ENCODE measurements at regions not wholly inside any gene's neighbourhood (a gene's known extent, or its start where the extent isn't known, plus 50 kb on each side); places are given as distances from the start of the nearest gene placed in this dataset.

DNA sequence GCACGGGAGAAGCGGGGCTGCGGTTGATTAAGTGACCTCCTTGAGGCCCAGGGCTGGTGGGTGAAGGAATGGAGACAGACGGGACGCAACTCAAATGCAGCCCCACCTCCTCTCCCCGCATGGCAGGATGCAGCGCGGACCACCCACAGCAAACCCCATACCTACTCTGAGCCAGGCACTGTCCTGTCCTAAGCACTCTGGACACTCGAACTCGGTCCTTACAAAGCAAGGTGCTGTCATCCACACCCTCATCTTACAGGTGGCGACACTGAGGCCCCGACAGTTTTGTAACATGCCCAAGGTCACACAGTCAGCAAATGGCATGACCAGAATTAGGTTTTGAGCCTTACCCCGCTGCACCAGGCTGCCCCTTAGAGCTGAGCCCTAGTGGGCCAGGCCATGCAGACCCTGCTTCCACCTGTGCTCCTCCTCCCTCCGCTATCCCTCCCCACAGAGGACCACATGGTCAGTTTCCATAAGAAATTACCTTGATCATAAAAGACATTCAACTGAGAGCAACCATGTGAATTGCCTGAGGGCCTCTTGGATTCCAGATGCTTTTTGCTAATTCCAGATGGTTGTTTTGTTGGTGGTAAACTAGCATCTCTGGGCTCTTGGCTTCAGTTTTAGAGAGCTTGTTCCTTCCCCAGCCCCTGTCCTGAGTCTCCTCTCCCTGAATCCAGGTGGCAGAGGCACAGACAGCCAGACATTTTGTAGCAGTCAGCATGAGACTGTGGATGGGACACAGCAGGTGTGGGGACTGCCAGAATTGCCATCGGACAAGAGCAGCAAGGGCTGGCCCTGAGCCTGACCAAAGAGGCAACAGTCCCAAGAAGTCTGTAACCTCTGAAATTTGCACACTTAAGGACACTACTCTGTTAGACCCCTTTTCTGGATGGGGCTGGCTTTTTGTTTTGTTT, 171.9 kb upstream of the PMEPA1 start:
- TF ChIP-seq TCF12 (IDR thresholded peaks at IDR 0.05; ENCODE audit: low read depth, low read length) = no peak
- TF ChIP-seq, protein P1, sequence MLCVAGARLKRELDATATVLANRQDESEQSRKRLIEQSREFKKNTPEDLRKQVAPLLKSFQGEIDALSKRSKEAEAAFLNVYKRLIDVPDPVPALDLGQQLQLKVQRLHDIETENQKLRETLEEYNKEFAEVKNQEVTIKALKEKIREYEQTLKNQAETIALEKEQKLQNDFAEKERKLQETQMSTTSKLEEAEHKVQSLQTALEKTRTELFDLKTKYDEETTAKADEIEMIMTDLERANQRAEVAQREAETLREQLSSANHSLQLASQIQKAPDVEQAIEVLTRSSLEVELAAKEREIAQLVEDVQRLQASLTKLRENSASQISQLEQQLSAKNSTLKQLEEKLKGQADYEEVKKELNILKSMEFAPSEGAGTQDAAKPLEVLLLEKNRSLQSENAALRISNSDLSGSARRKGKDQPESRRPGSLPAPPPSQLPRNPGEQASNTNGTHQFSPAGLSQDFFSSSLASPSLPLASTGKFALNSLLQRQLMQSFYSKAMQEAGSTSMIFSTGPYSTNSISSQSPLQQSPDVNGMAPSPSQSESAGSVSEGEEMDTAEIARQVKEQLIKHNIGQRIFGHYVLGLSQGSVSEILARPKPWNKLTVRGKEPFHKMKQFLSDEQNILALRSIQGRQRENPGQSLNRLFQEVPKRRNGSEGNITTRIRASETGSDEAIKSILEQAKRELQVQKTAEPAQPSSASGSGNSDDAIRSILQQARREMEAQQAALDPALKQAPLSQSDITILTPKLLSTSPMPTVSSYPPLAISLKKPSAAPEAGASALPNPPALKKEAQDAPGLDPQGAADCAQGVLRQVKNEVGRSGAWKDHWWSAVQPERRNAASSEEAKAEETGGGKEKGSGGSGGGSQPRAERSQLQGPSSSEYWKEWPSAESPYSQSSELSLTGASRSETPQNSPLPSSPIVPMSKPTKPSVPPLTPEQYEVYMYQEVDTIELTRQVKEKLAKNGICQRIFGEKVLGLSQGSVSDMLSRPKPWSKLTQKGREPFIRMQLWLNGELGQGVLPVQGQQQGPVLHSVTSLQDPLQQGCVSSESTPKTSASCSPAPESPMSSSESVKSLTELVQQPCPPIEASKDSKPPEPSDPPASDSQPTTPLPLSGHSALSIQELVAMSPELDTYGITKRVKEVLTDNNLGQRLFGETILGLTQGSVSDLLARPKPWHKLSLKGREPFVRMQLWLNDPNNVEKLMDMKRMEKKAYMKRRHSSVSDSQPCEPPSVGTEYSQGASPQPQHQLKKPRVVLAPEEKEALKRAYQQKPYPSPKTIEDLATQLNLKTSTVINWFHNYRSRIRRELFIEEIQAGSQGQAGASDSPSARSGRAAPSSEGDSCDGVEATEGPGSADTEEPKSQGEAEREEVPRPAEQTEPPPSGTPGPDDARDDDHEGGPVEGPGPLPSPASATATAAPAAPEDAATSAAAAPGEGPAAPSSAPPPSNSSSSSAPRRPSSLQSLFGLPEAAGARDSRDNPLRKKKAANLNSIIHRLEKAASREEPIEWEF (IDR thresholded peaks at IDR 0.05; ENCODE audit: insufficient replicate concordance, low read depth, low read length) = no peak
- TF ChIP-seq FOXK2 (IDR thresholded peaks at IDR 0.05) = no peak
- no peak for TF ChIP-seq ASH2L (IDR thresholded peaks at IDR 0.05; ENCODE audit: borderline replicate concordance, low read depth)
- TF ChIP-seq, protein P2, sequence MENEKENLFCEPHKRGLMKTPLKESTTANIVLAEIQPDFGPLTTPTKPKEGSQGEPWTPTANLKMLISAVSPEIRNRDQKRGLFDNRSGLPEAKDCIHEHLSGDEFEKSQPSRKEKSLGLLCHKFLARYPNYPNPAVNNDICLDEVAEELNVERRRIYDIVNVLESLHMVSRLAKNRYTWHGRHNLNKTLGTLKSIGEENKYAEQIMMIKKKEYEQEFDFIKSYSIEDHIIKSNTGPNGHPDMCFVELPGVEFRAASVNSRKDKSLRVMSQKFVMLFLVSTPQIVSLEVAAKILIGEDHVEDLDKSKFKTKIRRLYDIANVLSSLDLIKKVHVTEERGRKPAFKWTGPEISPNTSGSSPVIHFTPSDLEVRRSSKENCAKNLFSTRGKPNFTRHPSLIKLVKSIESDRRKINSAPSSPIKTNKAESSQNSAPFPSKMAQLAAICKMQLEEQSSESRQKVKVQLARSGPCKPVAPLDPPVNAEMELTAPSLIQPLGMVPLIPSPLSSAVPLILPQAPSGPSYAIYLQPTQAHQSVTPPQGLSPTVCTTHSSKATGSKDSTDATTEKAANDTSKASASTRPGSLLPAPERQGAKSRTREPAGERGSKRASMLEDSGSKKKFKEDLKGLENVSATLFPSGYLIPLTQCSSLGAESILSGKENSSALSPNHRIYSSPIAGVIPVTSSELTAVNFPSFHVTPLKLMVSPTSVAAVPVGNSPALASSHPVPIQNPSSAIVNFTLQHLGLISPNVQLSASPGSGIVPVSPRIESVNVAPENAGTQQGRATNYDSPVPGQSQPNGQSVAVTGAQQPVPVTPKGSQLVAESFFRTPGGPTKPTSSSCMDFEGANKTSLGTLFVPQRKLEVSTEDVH (IDR thresholded peaks at IDR 0.05; ENCODE audit: low read depth, partially characterized antibody) = no peak
- TF ChIP-seq, protein P3, sequence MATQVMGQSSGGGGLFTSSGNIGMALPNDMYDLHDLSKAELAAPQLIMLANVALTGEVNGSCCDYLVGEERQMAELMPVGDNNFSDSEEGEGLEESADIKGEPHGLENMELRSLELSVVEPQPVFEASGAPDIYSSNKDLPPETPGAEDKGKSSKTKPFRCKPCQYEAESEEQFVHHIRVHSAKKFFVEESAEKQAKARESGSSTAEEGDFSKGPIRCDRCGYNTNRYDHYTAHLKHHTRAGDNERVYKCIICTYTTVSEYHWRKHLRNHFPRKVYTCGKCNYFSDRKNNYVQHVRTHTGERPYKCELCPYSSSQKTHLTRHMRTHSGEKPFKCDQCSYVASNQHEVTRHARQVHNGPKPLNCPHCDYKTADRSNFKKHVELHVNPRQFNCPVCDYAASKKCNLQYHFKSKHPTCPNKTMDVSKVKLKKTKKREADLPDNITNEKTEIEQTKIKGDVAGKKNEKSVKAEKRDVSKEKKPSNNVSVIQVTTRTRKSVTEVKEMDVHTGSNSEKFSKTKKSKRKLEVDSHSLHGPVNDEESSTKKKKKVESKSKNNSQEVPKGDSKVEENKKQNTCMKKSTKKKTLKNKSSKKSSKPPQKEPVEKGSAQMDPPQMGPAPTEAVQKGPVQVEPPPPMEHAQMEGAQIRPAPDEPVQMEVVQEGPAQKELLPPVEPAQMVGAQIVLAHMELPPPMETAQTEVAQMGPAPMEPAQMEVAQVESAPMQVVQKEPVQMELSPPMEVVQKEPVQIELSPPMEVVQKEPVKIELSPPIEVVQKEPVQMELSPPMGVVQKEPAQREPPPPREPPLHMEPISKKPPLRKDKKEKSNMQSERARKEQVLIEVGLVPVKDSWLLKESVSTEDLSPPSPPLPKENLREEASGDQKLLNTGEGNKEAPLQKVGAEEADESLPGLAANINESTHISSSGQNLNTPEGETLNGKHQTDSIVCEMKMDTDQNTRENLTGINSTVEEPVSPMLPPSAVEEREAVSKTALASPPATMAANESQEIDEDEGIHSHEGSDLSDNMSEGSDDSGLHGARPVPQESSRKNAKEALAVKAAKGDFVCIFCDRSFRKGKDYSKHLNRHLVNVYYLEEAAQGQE (IDR thresholded peaks at IDR 0.05; ENCODE audit: low read depth, low read length) = no peak
- no peak for TF ChIP-seq CTCF (IDR thresholded peaks at IDR 0.05 in 2 of 3, conservative IDR thresholded peaks at IDR 0.05 in 1 of 3; ENCODE audit: control insufficient read depth in 2 of 3, extremely low read depth in 1 of 3, insufficient read depth in 1 of 3, low read depth in 3 of 3, low read length in 3 of 3)
- TF ChIP-seq EZH2 (IDR thresholded peaks at IDR 0.05; ENCODE audit: borderline replicate concordance, control insufficient read depth, low read depth, low read length) = no peak
- no peak for TF ChIP-seq BRCA1 (IDR thresholded peaks at IDR 0.05; ENCODE audit: low read depth, low read length)
- TF ChIP-seq SMC3 (IDR thresholded peaks at IDR 0.05; ENCODE audit: borderline replicate concordance, low read length) = no peak
- TF ChIP-seq POLR2A (IDR thresholded peaks at IDR 0.05; ENCODE audit: low read depth, low read length) = no peak
- TF ChIP-seq, protein P4, sequence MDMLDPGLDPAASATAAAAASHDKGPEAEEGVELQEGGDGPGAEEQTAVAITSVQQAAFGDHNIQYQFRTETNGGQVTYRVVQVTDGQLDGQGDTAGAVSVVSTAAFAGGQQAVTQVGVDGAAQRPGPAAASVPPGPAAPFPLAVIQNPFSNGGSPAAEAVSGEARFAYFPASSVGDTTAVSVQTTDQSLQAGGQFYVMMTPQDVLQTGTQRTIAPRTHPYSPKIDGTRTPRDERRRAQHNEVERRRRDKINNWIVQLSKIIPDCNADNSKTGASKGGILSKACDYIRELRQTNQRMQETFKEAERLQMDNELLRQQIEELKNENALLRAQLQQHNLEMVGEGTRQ (IDR thresholded peaks at IDR 0.05; ENCODE audit: borderline replicate concordance, low read depth, low read length) = no peak
- TF ChIP-seq ATF2 (IDR thresholded peaks at IDR 0.05; ENCODE audit: low read length) = no peak
- no peak for TF ChIP-seq SP1 (IDR thresholded peaks at IDR 0.05; ENCODE audit: low read depth, low read length)

Data from GM12878 (cell line).